Mesenchymal stem cell (in vitro differentiated cells and primary cell): ENCODE measurements at regions not wholly inside any gene's neighbourhood (a gene's known extent, or its start where the extent isn't known, plus 50 kb on each side); places are given as distances from the start of the nearest gene placed in this dataset.
A peak's percentile ranks its signal among the peaks of the same experiment; 100 is the strongest.
"Not testable (repeated sequence)": the region's sequence is repeated elsewhere in the genome, so short reads cannot be mapped to it uniquely, and the experiment has no call there.

Source experiments
- DNase-seq: peaks from one replicate; pipeline ENCODE4 v3.0.0-alpha.2; 2013
- H2AFZ ChIP-seq: one replicate; pipeline ENCODE4 v1.6.1; 2013; ENCODE audit warnings: low read depth, mild to moderate bottlenecking, control low read depth, inconsistent platforms, low read length, moderate library complexity
- H2AK5ac ChIP-seq: 2 replicates; pipeline ENCODE4 v1.6.1; 2013; ENCODE audit warnings: low read length, moderate library complexity, mild to moderate bottlenecking, inconsistent platforms; ENCODE audit not compliant: severe bottlenecking
- H2BK120ac ChIP-seq: one replicate; pipeline ENCODE4 v1.6.1; 2013; ENCODE audit warnings: low read depth, mild to moderate bottlenecking, inconsistent platforms, low read length, moderate library complexity
- H2BK12ac ChIP-seq, 2 experiments: one replicate each; pipeline ENCODE4 v1.6.1; 2013; ENCODE audit warnings: inconsistent platforms in 2 of 2, low read length in 2 of 2, mild to moderate bottlenecking in 2 of 2, moderate library complexity in 2 of 2, control low read depth in 1 of 2
- H2BK15ac ChIP-seq: one replicate; pipeline ENCODE4 v1.6.1; 2013; ENCODE audit warnings: mild to moderate bottlenecking, low read depth, inconsistent platforms; ENCODE audit not compliant: poor library complexity, severe bottlenecking
- H2BK5ac ChIP-seq: 2 replicates; pipeline ENCODE4 v1.6.1; 2013; ENCODE audit warnings: low read depth, mild to moderate bottlenecking, low read length, control low read depth, inconsistent platforms; ENCODE audit not compliant: poor library complexity, severe bottlenecking
- H3K14ac ChIP-seq, 2 experiments: one replicate each; pipeline ENCODE4 v1.6.1; 2013; ENCODE audit warnings: inconsistent platforms in 2 of 2, low read length in 2 of 2, control low read depth in 1 of 2, mild to moderate bottlenecking in 1 of 2, moderate library complexity in 1 of 2
- H3K18ac ChIP-seq, 2 experiments: one replicate each; pipeline ENCODE4 v1.6.1; 2013; ENCODE audit warnings: inconsistent platforms in 2 of 2, low read length in 2 of 2, control low read depth in 1 of 2, low read depth in 1 of 2, mild to moderate bottlenecking in 1 of 2
- H3K23ac ChIP-seq, 2 experiments: one replicate each; pipeline ENCODE4 v1.6.1; 2013; ENCODE audit warnings: inconsistent platforms in 2 of 2, low read length in 2 of 2, mild to moderate bottlenecking in 2 of 2, moderate library complexity in 2 of 2, control low read depth in 1 of 2
- H3K27ac ChIP-seq: 2 replicates; pipeline ENCODE4 v1.5.1; 2013; ENCODE audit warnings: mild to moderate bottlenecking, moderate library complexity, low read length, control low read depth, inconsistent platforms; ENCODE audit not compliant: poor library complexity, severe bottlenecking
- H3K27me3 ChIP-seq, 2 experiments: 2 replicates each; pipeline versions ENCODE4 v1.6.1 to v1.7.0; 2013; ENCODE audit warnings: low read length in 2 of 2, mild to moderate bottlenecking in 2 of 2, moderate library complexity in 2 of 2, control low read depth in 1 of 2, inconsistent platforms in 1 of 2; ENCODE audit not compliant: control insufficient read depth in 1 of 2, insufficient read depth in 1 of 2
- H3K36me3 ChIP-seq, 2 experiments: 2 replicates each; pipeline versions ENCODE4 v1.6.1 to v1.7.0; 2013; ENCODE audit warnings: low read length in 2 of 2, control low read depth in 1 of 2, inconsistent platforms in 1 of 2, low read depth in 1 of 2, mild to moderate bottlenecking in 1 of 2; ENCODE audit not compliant: insufficient read depth in 2 of 2, control insufficient read depth in 1 of 2
- H3K4ac ChIP-seq, 2 experiments: one replicate each; pipeline ENCODE4 v1.6.1; 2013; ENCODE audit warnings: inconsistent platforms in 2 of 2, low read length in 2 of 2, mild to moderate bottlenecking in 2 of 2, moderate library complexity in 2 of 2, control low read depth in 1 of 2, low read depth in 1 of 2
- H3K4me1 ChIP-seq: 2 replicates; pipeline ENCODE4 v1.6.1; 2013; ENCODE audit warnings: low read depth, low read length, control low read depth; ENCODE audit not compliant: control insufficient read depth, insufficient read depth
- H3K4me2 ChIP-seq: 2 replicates; pipeline ENCODE4 v1.6.1; 2013; ENCODE audit warnings: low read length, mild to moderate bottlenecking, inconsistent platforms; ENCODE audit not compliant: poor library complexity, severe bottlenecking
- H3K4me3 ChIP-seq, 2 experiments: 2 replicates each; pipeline versions ENCODE4 v1.5.1 to v1.7.0; 2013; ENCODE audit warnings: low read length in 2 of 2, mild to moderate bottlenecking in 2 of 2, control low read depth in 1 of 2, low read depth in 1 of 2; ENCODE audit not compliant: insufficient read depth in 1 of 2
- H3K79me1 ChIP-seq: replicated peaks from 2 replicates; pipeline ENCODE4 v1.6.1; 2013; ENCODE audit warnings: mild to moderate bottlenecking, control low read depth, low read length, inconsistent platforms; ENCODE audit not compliant: poor library complexity, severe bottlenecking
- H3K9ac ChIP-seq: 2 replicates; pipeline ENCODE4 v1.7.0; 2013; ENCODE audit warnings: mild to moderate bottlenecking, low read length, moderate library complexity
- H3K9me3 ChIP-seq: 2 replicates; pipeline ENCODE4 v1.7.0; 2013; ENCODE audit warnings: mild to moderate bottlenecking, low read length; ENCODE audit not compliant: control insufficient read depth
- H4K8ac ChIP-seq: one replicate; pipeline ENCODE4 v1.6.1; 2013; ENCODE audit warnings: inconsistent platforms, mild to moderate bottlenecking, low read length, moderate library complexity
- H4K91ac ChIP-seq: one replicate; pipeline ENCODE4 v1.6.1; 2013; ENCODE audit warnings: mild to moderate bottlenecking, low read length, inconsistent platforms
- WGBS: methylation state at CpG from one replicate; pipeline ENCODE4 v1.1.7; 2013; ENCODE audit warnings: mixed read lengths; 5-methylcytosine and 5-hydroxymethylcytosine counted together

DNA sequence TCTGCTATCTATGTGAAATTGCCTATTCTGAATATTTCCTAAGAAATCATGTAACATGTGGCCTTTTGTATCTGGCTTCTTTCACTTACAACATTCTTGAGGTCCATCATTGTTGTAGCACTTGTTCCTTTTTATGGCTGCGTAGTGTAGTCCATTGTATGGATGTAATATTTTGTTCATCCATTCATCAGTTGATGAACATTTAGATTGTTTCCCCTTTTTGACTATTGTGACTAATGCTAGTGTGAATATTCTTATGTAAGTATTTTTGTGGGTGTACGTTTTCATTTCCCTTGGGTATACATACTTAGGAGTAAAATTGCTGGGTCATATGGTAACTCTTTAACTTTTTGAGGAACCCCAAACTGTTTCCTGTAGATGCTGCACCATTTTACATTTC lies 134.6 kb downstream of the FOXD4L6 start:
- not testable (repeated sequence) for DNase-seq, H3K9me3 ChIP-seq, H3K4me2 ChIP-seq, H3K18ac ChIP-seq, H2BK12ac ChIP-seq, H2BK15ac ChIP-seq, H3K79me1 ChIP-seq, H3K14ac ChIP-seq, H3K4me1 ChIP-seq, H3K27ac ChIP-seq, H3K23ac ChIP-seq, H2BK5ac ChIP-seq, H2AFZ ChIP-seq, H3K9ac ChIP-seq, H4K8ac ChIP-seq, H2BK120ac ChIP-seq, H3K4ac ChIP-seq, H3K27me3 ChIP-seq, H2AK5ac ChIP-seq, H4K91ac ChIP-seq
- Histone ChIP-seq H3K4me3 (peak overlapping the region in 1 of 2 experiments; percentile 87), H3K36me3 (peaks cover 0 to 12% of the 10 kb centered on the region in 2 experiments)
- 77% methylated on average over 1 of the region's 2 CpGs for WGBS

DNA sequence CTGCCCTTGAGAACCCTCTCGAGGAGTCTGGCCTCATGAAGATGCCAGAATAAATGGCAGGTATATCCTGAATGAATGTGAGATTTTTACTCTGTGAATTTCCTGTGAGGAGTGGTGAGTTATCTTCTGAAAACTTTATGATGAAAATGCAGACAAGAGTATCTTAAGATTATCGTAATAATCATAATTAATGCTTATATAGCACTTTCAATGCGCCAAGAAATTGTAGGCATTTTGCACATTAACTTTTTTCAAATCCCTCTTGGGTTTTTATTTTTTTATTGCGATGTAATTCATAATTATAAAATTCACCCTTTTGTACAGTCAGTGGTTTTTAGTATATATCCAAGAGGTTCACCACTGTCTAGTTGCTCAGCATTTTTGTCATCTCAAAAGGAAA lies 135.1 kb downstream of the FOXD4L6 start:
- no CpG with 5 or more reads among the region's 4 CpGs for whole genome bisulfite sequencing
- H3K27me3 ChIP-seq, H3K14ac ChIP-seq, H3K4me2 ChIP-seq, H3K9me3 ChIP-seq, H3K18ac ChIP-seq, H4K8ac ChIP-seq, H2BK120ac ChIP-seq, DNase-seq, H3K79me1 ChIP-seq, H4K91ac ChIP-seq, H3K23ac ChIP-seq, H3K4ac ChIP-seq, H2AK5ac ChIP-seq, H2AFZ ChIP-seq, H2BK5ac ChIP-seq, H3K4me1 ChIP-seq, H3K27ac ChIP-seq, H2BK15ac ChIP-seq, H2BK12ac ChIP-seq: not testable (repeated sequence)
- peaks cover 0 to 12% of the 10 kb centered on the region in 2 experiments for H3K36me3 ChIP-seq
- peak overlapping the region in 1 of 2 experiments; percentile 87 for H3K4me3 ChIP-seq
- peak overlapping the region; percentile 94 for H3K9ac ChIP-seq

DNA sequence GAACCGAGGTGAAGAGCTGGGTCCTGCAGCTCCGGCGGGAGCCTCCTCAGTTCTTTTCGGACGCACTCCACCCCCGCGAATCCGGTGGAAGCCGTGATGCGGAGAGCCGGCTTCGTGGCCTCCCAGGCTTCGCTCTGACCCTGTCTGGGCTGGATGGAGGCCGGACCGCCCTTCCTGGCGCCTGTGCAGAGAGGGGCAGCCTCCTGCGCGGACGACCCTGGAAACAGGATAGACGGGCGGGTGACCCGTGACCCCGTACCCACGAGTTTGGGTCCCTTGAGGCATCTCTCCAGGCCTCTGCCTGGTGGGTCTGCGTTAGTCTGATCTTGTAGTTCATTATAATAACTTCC lies 136.0 kb downstream of the FOXD4L6 start:
- Histone ChIP-seq H2AFZ (peak overlapping the region; percentile 11), H4K8ac (peak overlapping the region; percentile 97), H4K91ac (peak overlapping the region; percentile 80), H3K23ac (peak overlapping the region; percentile 16 to 90), H3K27ac (peak overlapping the region; percentile 54), H3K4me3 (peak overlapping the region; percentile 73 to 87), H2BK15ac (peak overlapping the region; percentile 60), H3K9ac (peak overlapping the region; percentile 94), H3K18ac (peak overlapping the region; percentile 7 to 69), H3K4me2 (peak overlapping the region; percentile 36)
- H3K14ac ChIP-seq, H2BK12ac ChIP-seq, H3K4me1 ChIP-seq, H2AK5ac ChIP-seq, H3K27me3 ChIP-seq, H2BK120ac ChIP-seq, H3K4ac ChIP-seq, H3K79me1 ChIP-seq, H3K9me3 ChIP-seq, H2BK5ac ChIP-seq, DNase-seq, H3K36me3 ChIP-seq: not testable (repeated sequence)
- WGBS: 45% methylated on average over 19 of the region's 25 CpGs

- not testable (repeated sequence) for H3K36me3 ChIP-seq, H3K79me1 ChIP-seq, H2AK5ac ChIP-seq, H3K27me3 ChIP-seq, H3K4me1 ChIP-seq, H3K9me3 ChIP-seq
- peak overlapping the region in 1 of 2 experiments; percentile 86 for H3K14ac ChIP-seq
- H3K27ac ChIP-seq: peak overlapping the region; percentile 54
- H3K4me2 ChIP-seq: peak overlapping the region; percentile 69
- H3K4ac ChIP-seq: peak overlapping the region; percentile 83 to 96
- H4K91ac ChIP-seq: peak overlapping the region; percentile 95
- peak overlapping the region in 1 of 2 experiments; percentile 51 for H2BK12ac ChIP-seq
- H3K4me3 ChIP-seq: peak overlapping the region; percentile 80 to 87
- H2BK5ac ChIP-seq: peak overlapping the region; percentile 80
- peak overlapping the region; percentile 94 for H3K9ac ChIP-seq
- peak overlapping the region in 1 of 2 experiments; percentile 90 for H3K23ac ChIP-seq
- H2BK120ac ChIP-seq: peak overlapping the region; percentile 86
- peak overlapping the region; percentile 68 for H2AFZ ChIP-seq
- 59% methylated on average over 54 of the region's 54 CpGs for WGBS
- peak overlapping the region; percentile 97 for H4K8ac ChIP-seq
- H3K18ac ChIP-seq: peak overlapping the region; percentile 44 to 90
- DNase-seq: peak; percentile 97
- peak overlapping the region; percentile 97 for H2BK15ac ChIP-seq
Measured at GRCh38 chr9:40991741-40992471, 136.6 kb downstream of the FOXD4L6 start.
